ENCODE measurements at regions not wholly inside any gene's neighbourhood (a gene's known extent, or its start where the extent isn't known, plus 50 kb on each side); places are given as distances from the start of the nearest gene placed in this dataset.
"Not testable (repeated sequence)": the region's sequence is repeated elsewhere in the genome, so short reads cannot be mapped to it uniquely, and the experiment has no call there.

- DNase-seq: no peak
These were observed 102.6 kb downstream of the PLG start for GRCh38 chr6:160804639-160805038.

GRCh38 chr6:160808263-160808662 is 106.2 kb downstream of the PLG start:
- no peak for DNase-seq

- no peak for DNase-seq
These were observed 108.2 kb downstream of the PLG start for GRCh38 chr6:160810238-160810637.

- no peak for DNase-seq
These were observed 110.1 kb downstream of the PLG start for GRCh38 chr6:160812097-160812496.

- DNase-seq: no peak
These were observed 116.9 kb downstream of the PLG start for GRCh38 chr6:160818934-160819333.

- DNase-seq: not testable (repeated sequence)
These were observed 118.6 kb downstream of the PLG start for GRCh38 chr6:160820661-160821060.

- no peak for DNase-seq
These were observed 129.7 kb downstream of the PLG start for GRCh38 chr6:160831739-160832138.

GRCh38 chr6:160832422-160832821 is 130.4 kb downstream of the PLG start:
- DNase-seq: no peak

GRCh38 chr6:160837146-160837545 is 135.1 kb downstream of the PLG start:
- DNase-seq: no peak

- DNase-seq: no peak
These were observed 140.5 kb upstream of the MAP3K4 start for GRCh38 chr6:160851031-160851430.

- no peak for DNase-seq
These were observed 137.6 kb upstream of the MAP3K4 start for GRCh38 chr6:160853946-160854345.

- DNase-seq: no peak
These were observed 132.7 kb upstream of the MAP3K4 start for GRCh38 chr6:160858886-160859285.

- DNase-seq: no peak
These were observed 131.7 kb upstream of the MAP3K4 start for GRCh38 chr6:160859822-160860221.

GRCh38 chr6:160861824-160862223 is 129.7 kb upstream of the MAP3K4 start:
- DNase-seq: no peak

- no peak for DNase-seq
These were observed 127.8 kb upstream of the MAP3K4 start for GRCh38 chr6:160863782-160864181.

- no peak for DNase-seq
These were observed 120.2 kb upstream of the MAP3K4 start for GRCh38 chr6:160871320-160871719.

GRCh38 chr6:160881148-160881808 is 110.3 kb upstream of the MAP3K4 start:
- DNase-seq: no peak

GRCh38 chr6:160882006-160882405 is 109.6 kb upstream of the MAP3K4 start:
- DNase-seq: no peak

GRCh38 chr6:160882791-160883279 is 108.7 kb upstream of the MAP3K4 start:
- no peak for DNase-seq

GRCh38 chr6:160883560-160883959 is 108.0 kb upstream of the MAP3K4 start:
- DNase-seq: no peak

- no peak for DNase-seq
These were observed 107.6 kb upstream of the MAP3K4 start for GRCh38 chr6:160883999-160884398.

- DNase-seq: not testable (repeated sequence)
These were observed 102.4 kb upstream of the MAP3K4 start for GRCh38 chr6:160889148-160889547.

GRCh38 chr6:160891690-160892089 is 99.9 kb upstream of the MAP3K4 start:
- DNase-seq: no peak

GRCh38 chr6:160895562-160895961 is 96.0 kb upstream of the MAP3K4 start:
- no peak for DNase-seq
